T-helper 17 cell (primary cell): ENCODE measurements at regions not wholly inside any gene's neighbourhood (a gene's known extent, or its start where the extent isn't known, plus 50 kb on each side); places are given as distances from the start of the nearest gene placed in this dataset.

Experiments used
- ATAC-seq: fragments of 150-1000 bp; cut with Tn5 transposase; 2 replicates; pipeline ENCODE4 v1.10.0; 2021; ENCODE audit warnings: mild to moderate bottlenecking, moderate library complexity
- DNase-seq, 3 donors: peaks; one replicate each; pipeline versions ENCODE4 v3.0.0 to v3.0.0-alpha.2; 2020 to 2021
- H3K9me3 ChIP-seq: one replicate; pipeline ENCODE4 v1.7.0; 2013; ENCODE audit warnings: low read length, mild to moderate bottlenecking; ENCODE audit not compliant: control insufficient read depth, poor library complexity, severe bottlenecking
- H3K27ac Mint-ChIP-seq: one replicate; pipeline ENCODE4 v1.8.0; 2022; ENCODE audit warnings: mild to moderate bottlenecking, moderate library complexity, mixed read lengths
- H3K27me3 Mint-ChIP-seq: one replicate; pipeline ENCODE4 v1.8.0; 2022; ENCODE audit warnings: mixed read lengths
- H3K36me3 Mint-ChIP-seq: one replicate; pipeline ENCODE4 v1.8.0; 2022; ENCODE audit warnings: low read depth, mixed read lengths
- H3K4me1 Mint-ChIP-seq: one replicate; pipeline ENCODE4 v1.8.0; 2022; ENCODE audit warnings: mild to moderate bottlenecking, mixed read lengths
- H3K4me3 Mint-ChIP-seq: one replicate; pipeline ENCODE4 v1.8.0; 2022; ENCODE audit warnings: mild to moderate bottlenecking, moderate library complexity, mixed read lengths

GRCh38 chr1:214228976-214229375 lies 52.0 kb upstream of the SMYD2 start:
- Mint-ChIP-seq H3K36me3 (no peaks in the 10 kb centered on the region), H3K4me3 (no peak overlapping the region), H3K27me3 (peaks cover 66% of the 10 kb centered on the region), H3K27ac (no peak overlapping the region), H3K4me1 (peaks cover 3% of the 10 kb centered on the region)
- ATAC-seq: no peak
- H3K9me3 ChIP-seq: no peaks in the 10 kb centered on the region
- no peak for DNase-seq

GRCh38 chr1:214229736-214230135 lies 51.2 kb upstream of the SMYD2 start:
- ATAC-seq: no peak
- Mint-ChIP-seq H3K4me1 (peaks cover 1% of the 10 kb centered on the region), H3K27me3 (peaks cover 66% of the 10 kb centered on the region), H3K27ac (no peak overlapping the region), H3K4me3 (no peak overlapping the region), H3K36me3 (no peaks in the 10 kb centered on the region)
- DNase-seq: no peak
- H3K9me3 ChIP-seq: no peaks in the 10 kb centered on the region
